22Rv1 (cell line): ENCODE measurements at regions not wholly inside any gene's neighbourhood (a gene's known extent, or its start where the extent isn't known, plus 50 kb on each side); places are given as distances from the start of the nearest gene placed in this dataset.

Experiments
- CTCF ChIP-seq: fragments of 450-650 bp; IDR thresholded peaks from 2 replicates; pipeline ENCODE4 v1.5.1; 2017; ENCODE audit warnings: mild to moderate bottlenecking
- ZFX ChIP-seq: fragments of 450-650 bp; IDR thresholded peaks from 2 replicates; pipeline ENCODE4 v1.6.1; 2017; ENCODE audit warnings: antibody characterized with exemption, borderline replicate concordance

- TF ChIP-seq CTCF, result no peak
- no peak for TF ChIP-seq ZFX
Measured at GRCh38 chr1:37294096-37294495, 180.3 kb upstream of the ZC3H12A start.
